Brain microvascular endothelial cell (primary cell): ENCODE measurements at regions not wholly inside any gene's neighbourhood (a gene's known extent, or its start where the extent isn't known, plus 50 kb on each side); places are given as distances from the start of the nearest gene placed in this dataset.

Experiments used
- DNase-seq: peaks from one replicate; pipeline ENCODE4 v3.0.0-alpha.2; 2020
- H3K27ac ChIP-seq: fragments of 250-450 bp; sonication (Bioruptor Pico); 2 replicates; pipeline ENCODE4 v1.5.1; 2020; ENCODE audit warnings: mild to moderate bottlenecking, moderate library complexity
- H3K27me3 ChIP-seq: fragments of 250-450 bp; sonication (Bioruptor Pico); replicated peaks from 2 replicates; pipeline ENCODE4 v1.5.1; 2020; ENCODE audit warnings: mild to moderate bottlenecking
- H3K36me3 ChIP-seq: fragments of 250-450 bp; sonication (Bioruptor Pico); replicated peaks from 2 replicates; pipeline ENCODE4 v1.5.1; 2020; ENCODE audit warnings: mild to moderate bottlenecking
- H3K4me3 ChIP-seq: 2 replicates; pipeline ENCODE4 v1.5.1; 2011; ENCODE audit warnings: low read depth, mild to moderate bottlenecking, control low read depth, low read length, moderate library complexity
- CTCF ChIP-seq: IDR thresholded peaks from 2 replicates; pipeline ENCODE4 v1.5.1; 2011; ENCODE audit warnings: low read depth, mild to moderate bottlenecking, moderate library complexity, low read length, control low read depth, inconsistent platforms; ENCODE audit errors: missing control alignments
- in situ Hi-C: cut with HindIII; loops from 2 replicates; pipeline ENCODE4 v1.10.0; 2017; ENCODE audit warnings: low sequenced_read_pairs, low pct_ligation_motif_present

DNA sequence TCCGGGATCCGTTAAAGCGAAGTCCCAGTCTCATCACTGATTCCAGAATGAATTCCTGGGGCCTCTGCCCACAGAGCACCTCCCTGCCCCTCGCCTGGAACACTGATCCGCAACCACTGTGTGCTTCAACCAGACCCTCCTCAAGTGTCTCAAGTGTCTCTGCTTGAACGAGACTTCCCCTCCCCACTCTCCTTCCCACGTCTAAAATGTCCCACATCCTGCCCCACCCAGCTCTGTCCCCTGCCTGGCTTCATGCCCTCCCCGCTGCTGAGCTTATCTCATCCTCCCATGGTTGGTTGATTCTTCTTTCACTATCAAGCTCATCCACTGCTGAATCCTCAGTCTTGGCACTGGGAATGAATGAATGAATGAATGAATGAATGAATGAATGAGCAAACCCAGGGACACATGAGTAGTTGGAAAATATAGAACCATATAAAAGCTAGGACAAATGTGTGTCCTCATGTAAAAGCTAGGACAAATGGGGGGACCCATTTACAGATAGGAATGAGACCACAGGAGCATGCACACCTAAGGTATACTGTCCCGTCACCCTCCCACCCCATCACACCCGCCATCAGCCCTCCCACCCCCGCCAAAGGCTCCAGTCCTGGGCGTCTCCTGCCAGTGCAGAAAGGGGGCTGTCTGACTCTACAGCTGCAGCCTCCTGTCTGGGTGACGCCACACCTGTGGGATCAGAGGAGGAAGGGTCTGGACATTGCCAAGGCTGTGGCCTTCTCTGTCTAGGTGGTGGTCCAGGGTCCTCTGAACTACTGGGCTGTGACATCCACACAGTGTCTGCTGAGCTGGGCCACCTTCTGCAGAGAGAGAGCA, 71.4 kb upstream of the LINC01488 start:
- H3K27ac ChIP-seq: no peak overlapping the region
- DNase-seq: no peak
- no peaks in the 10 kb centered on the region for H3K36me3 ChIP-seq
- H3K27me3 ChIP-seq: no peaks in the 10 kb centered on the region
- in situ Hi-C loops: no loop called here
- no peak overlapping the region for H3K4me3 ChIP-seq
- no peak for TF ChIP-seq CTCF

DNA sequence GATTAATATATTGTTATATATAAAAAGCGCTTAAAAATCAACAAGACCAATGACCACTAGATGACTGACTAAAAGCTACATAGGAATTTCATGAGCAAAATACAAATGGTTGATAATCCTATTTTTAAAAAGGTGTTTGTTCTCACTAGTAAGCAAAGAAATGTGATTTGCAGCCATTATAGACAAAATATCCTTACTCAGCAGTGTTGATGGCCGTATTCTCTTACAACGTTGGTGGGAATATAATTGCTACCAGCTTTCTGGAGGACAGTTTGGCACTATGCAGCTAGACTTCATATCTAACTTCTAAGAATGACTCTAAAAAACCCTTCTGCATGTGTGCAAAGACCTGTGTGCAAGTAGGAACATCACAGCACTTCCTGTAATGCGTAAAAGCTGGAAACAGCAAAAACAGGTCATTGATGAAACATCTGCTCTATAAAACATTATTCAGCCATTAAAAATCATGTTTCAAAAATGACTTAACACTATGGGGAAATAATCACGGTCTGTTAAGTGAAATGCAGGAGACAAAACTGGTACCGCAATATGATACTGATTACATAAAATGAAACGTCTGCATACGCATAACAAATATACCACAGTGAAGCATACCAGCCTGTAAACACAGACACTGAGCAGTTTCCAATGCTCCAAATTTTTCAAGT, 70.1 kb upstream of the LINC01488 start:
- Histone ChIP-seq H3K4me3 (no peak overlapping the region), H3K27ac (no peak overlapping the region), H3K36me3 (no peaks in the 10 kb centered on the region), H3K27me3 (no peaks in the 10 kb centered on the region)
- TF ChIP-seq CTCF: no peak
- DNase-seq: no peak
- in situ Hi-C loops: no loop called here

DNA sequence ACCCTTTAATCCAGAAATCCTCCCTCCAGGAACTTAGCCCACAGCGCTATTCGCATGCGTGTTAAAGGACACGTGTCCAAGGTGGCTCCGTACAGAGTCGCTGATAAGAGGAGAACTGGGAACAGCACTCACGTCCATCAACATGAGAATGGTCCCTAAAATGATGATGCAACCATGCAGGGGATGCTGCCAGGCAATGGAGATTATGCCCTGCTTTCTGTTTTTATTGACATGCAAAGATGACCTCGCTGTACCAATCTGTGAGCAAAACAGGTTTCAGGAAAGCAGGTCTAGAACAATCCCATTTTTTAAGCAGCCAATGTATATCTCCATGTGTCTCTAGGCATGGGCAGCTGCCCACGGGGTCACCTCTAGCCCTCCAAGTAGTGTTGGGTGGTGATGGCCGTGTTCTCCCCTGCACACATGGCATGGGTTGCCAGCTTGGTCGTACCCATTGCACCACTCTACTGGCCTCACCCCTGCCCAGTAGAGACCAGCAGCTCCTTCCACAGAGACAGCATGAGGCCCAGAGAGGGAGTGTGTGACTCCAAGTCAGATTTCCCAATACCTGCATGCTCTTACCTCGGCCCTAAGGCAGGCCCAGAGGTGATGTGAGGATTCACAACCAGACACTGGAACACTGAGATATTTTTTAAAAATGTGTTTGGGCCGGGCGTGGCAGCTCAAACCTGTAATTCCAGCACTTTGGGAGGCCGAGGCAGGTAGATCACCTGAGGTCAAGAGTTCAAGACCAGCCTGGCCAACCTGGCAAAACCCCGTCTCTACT, 68.3 kb upstream of the LINC01488 start:
- TF ChIP-seq CTCF: no peak
- H3K4me3 ChIP-seq: no peak overlapping the region
- no peaks in the 10 kb centered on the region for H3K27me3 ChIP-seq
- no peaks in the 10 kb centered on the region for H3K36me3 ChIP-seq
- no peak for DNase-seq
- H3K27ac ChIP-seq: no peak overlapping the region
- in situ Hi-C loops: no loop called here

DNA sequence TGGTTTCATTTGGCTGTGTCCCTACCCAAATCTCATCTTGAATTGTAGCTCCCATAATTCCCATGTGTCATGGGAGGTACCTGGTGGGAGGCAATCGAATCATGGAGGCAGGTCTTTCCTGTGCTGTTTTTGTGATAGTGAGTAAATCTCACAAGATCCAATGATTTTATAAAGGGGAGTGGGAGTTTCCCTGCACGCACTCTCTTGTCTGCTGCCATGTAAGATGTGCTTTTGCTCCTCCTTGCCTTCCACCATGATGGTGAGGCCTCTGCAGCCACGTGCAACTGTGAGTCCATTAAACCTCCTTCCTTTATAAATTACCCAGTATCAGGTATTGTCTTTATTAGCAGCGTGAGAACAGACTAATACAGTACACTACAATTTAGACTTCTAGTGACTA, 67.5 kb upstream of the LINC01488 start:
- TF ChIP-seq CTCF: no peak
- H3K36me3 ChIP-seq: no peaks in the 10 kb centered on the region
- no peak overlapping the region for H3K27ac ChIP-seq
- DNase-seq: no peak
- H3K27me3 ChIP-seq: no peaks in the 10 kb centered on the region
- H3K4me3 ChIP-seq: no peak overlapping the region
- in situ Hi-C loops: no loop called here

DNA sequence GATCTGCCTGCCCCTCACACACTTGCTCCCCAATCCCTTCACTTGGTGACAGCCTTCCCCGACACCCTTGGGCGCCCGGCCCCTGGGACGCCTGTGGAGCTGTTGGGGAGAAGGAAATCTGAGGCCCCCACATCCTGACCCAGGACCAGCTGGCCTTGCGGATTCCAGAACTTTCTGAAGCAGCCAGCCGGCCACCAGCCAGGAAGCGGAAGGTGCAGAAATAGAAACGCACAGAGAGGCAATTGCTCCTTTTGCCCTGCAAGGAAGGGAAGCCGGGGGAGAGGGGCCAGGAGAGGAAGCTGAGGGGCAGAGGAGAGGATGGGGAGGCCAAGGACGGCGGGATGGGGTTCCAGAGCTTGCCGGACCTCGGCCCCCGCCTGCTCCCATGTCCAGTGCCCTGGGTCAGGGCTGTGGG, 66.7 kb upstream of the LINC01488 start:
- in situ Hi-C loops: no loop called here
- no peak for TF ChIP-seq CTCF

More for the DNA sequence above, 66.7 kb upstream of the LINC01488 start:
- H3K27ac ChIP-seq: no peak overlapping the region
- H3K27me3 ChIP-seq: no peaks in the 10 kb centered on the region
- H3K4me3 ChIP-seq: no peak overlapping the region
- H3K36me3 ChIP-seq: no peaks in the 10 kb centered on the region
- no peak for DNase-seq
